Mesothelial cell of epicardium (in vitro differentiated cells): ENCODE measurements at regions not wholly inside any gene's neighbourhood (a gene's known extent, or its start where the extent isn't known, plus 50 kb on each side); places are given as distances from the start of the nearest gene placed in this dataset.

Source experiments
- DNase-seq, 2 experiments: peaks; one replicate each; pipeline ENCODE4 v3.0.0; 2021; ENCODE audit warnings: low spot score in 2 of 2; ENCODE audit not compliant: unreplicated experiment in 2 of 2
- H3K27ac Mint-ChIP-seq: 2 replicates; pipeline ENCODE4 v1.8.0; 2021; ENCODE audit warnings: mixed read lengths
- H3K27me3 Mint-ChIP-seq: 2 replicates; pipeline ENCODE4 v1.8.0; 2021; ENCODE audit warnings: low read depth, mixed read lengths
- H3K36me3 Mint-ChIP-seq: 2 replicates; pipeline ENCODE4 v1.8.0; 2021; ENCODE audit warnings: mixed read lengths
- H3K4me1 Mint-ChIP-seq: 2 replicates; pipeline ENCODE4 v1.8.0; 2021; ENCODE audit warnings: mixed read lengths
- H3K4me3 Mint-ChIP-seq: 2 replicates; pipeline ENCODE4 v1.8.0; 2021; ENCODE audit warnings: mild to moderate bottlenecking, moderate library complexity, mixed read lengths
- H3K9me3 Mint-ChIP-seq: 2 replicates; pipeline ENCODE4 v1.8.0; 2021; ENCODE audit warnings: mixed read lengths
- CTCF ChIP-seq: fragments of 200-600 bp; sonication (generic); IDR thresholded peaks from one replicate; pipeline ENCODE4 v1.5.0; 2021; ENCODE audit warnings: antibody characterized with exemption; ENCODE audit not compliant: unreplicated experiment

GRCh38 chr11:92865352-92865751 lies 104.1 kb upstream of the MTNR1B start:
- Mint-ChIP-seq H3K36me3 (peaks cover 1% of the 10 kb centered on the region), H3K4me1 (peaks cover 10% of the 10 kb centered on the region), H3K4me3 (no peak overlapping the region), H3K27me3 (no peaks in the 10 kb centered on the region), H3K9me3 (no peaks in the 10 kb centered on the region), H3K27ac (no peak overlapping the region)
- TF ChIP-seq CTCF, result no peak
- no peak for DNase-seq

- no peaks in the 10 kb centered on the region for H3K36me3 Mint-ChIP-seq
Measured at GRCh38 chr11:92866679-92867282, 102.7 kb upstream of the MTNR1B start.

GRCh38 chr11:92867913-92868619 lies 101.4 kb upstream of the MTNR1B start:
- no peak overlapping the region for H3K27ac Mint-ChIP-seq
- H3K9me3 Mint-ChIP-seq, result no peaks in the 10 kb centered on the region
- H3K27me3 Mint-ChIP-seq, result no peaks in the 10 kb centered on the region
- no peaks in the 10 kb centered on the region for H3K36me3 Mint-ChIP-seq
- TF ChIP-seq CTCF, result no peak
- H3K4me3 Mint-ChIP-seq, result no peak overlapping the region
- peaks cover 10% of the 10 kb centered on the region for H3K4me1 Mint-ChIP-seq
- no peak for DNase-seq

More at GRCh38 chr11:92866679-92867282, 102.7 kb upstream of the MTNR1B start:
- Mint-ChIP-seq H3K4me3 (no peak overlapping the region), H3K4me1 (peaks cover 10% of the 10 kb centered on the region), H3K27ac (no peak overlapping the region), H3K27me3 (no peaks in the 10 kb centered on the region), H3K9me3 (no peaks in the 10 kb centered on the region)
- no peak for DNase-seq
- no peak for TF ChIP-seq CTCF

- Mint-ChIP-seq H3K9me3 (no peaks in the 10 kb centered on the region), H3K27me3 (no peaks in the 10 kb centered on the region), H3K4me1 (peaks cover 10% of the 10 kb centered on the region), H3K36me3 (no peaks in the 10 kb centered on the region), H3K27ac (no peak overlapping the region), H3K4me3 (no peak overlapping the region)
- DNase-seq, result no peak
- TF ChIP-seq CTCF, result no peak
Measured at GRCh38 chr11:92869716-92870115, 99.7 kb upstream of the MTNR1B start.

- Mint-ChIP-seq H3K4me3 (no peak overlapping the region), H3K36me3 (no peaks in the 10 kb centered on the region), H3K4me1 (peaks cover 10% of the 10 kb centered on the region), H3K27ac (no peak overlapping the region), H3K9me3 (no peaks in the 10 kb centered on the region), H3K27me3 (no peaks in the 10 kb centered on the region)
- no peak for TF ChIP-seq CTCF
- DNase-seq, result no peak
Measured at GRCh38 chr11:92870196-92870832, 99.1 kb upstream of the MTNR1B start.
